T47D (cell line): ENCODE measurements at regions not wholly inside any gene's neighbourhood (a gene's known extent, or its start where the extent isn't known, plus 50 kb on each side); places are given as distances from the start of the nearest gene placed in this dataset.

ENCODE experiments used
- DNase-seq, 2 experiments: peaks; one replicate each; pipeline versions ENCODE4 v3.0.0 to v3.0.0-alpha.2; 2011 to 2012; ENCODE audit warnings: low read depth in 1 of 2, low spot score in 1 of 2
- JUND ChIP-seq: IDR thresholded peaks from 2 replicates; pipeline ENCODE4 v1.6.1; 2012; ENCODE audit warnings: low read depth
- in situ Hi-C: cut with HindIII; loops from 2 replicates; pipeline ENCODE4 v1.10.0; 2016; ENCODE audit warnings: low sequenced_read_pairs, low pct_unique_long_range_greater_than_20kb

- TF ChIP-seq JUND = no peak
- no peak for DNase-seq
- in situ Hi-C loops = no loop called here
Observed at GRCh38 chr4:55758066-55758465, 61.5 kb upstream of the EXOC1L start.

GRCh38 chr4:55758570-55758969, 61.0 kb upstream of the EXOC1L start:
- DNase-seq = no peak
- in situ Hi-C loops = no loop called here
- no peak for TF ChIP-seq JUND

GRCh38 chr4:55762819-55763218, 56.8 kb upstream of the EXOC1L start:
- TF ChIP-seq JUND = no peak
- no peak for DNase-seq
- in situ Hi-C loops = no loop called here

- no peak for TF ChIP-seq JUND
- in situ Hi-C loops = no loop called here
- DNase-seq = no peak
Observed at GRCh38 chr4:55763996-55764395, 55.6 kb upstream of the EXOC1L start.

DNA sequence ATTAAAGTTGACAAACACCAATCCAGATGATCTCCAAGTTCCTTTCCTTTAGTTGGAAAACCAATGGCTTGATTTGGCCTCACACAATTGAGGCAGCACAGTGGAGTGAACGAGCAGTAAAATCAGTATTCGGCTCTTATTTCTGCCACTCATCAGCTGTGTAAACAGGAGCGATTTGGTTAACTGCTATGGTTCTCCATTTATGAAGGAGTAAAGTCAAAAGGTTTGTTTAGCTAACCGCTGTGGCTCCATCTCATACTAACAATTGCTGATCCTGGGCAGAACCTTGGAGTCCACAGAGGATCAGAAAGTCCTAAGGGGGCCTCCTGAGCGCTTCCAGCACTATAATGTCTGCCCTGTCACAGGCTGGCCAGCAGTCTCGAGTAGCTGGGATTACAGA, 54.5 kb upstream of the EXOC1L start:
- TF ChIP-seq JUND = no peak
- in situ Hi-C loops = no loop called here
- no peak for DNase-seq

GRCh38 chr4:55768291-55768690, 51.3 kb upstream of the EXOC1L start:
- in situ Hi-C loops = no loop called here
- TF ChIP-seq JUND = no peak
- DNase-seq = no peak
